ENCODE measurements at regions not wholly inside any gene's neighbourhood (a gene's known extent, or its start where the extent isn't known, plus 50 kb on each side); places are given as distances from the start of the nearest gene placed in this dataset.

DNA sequence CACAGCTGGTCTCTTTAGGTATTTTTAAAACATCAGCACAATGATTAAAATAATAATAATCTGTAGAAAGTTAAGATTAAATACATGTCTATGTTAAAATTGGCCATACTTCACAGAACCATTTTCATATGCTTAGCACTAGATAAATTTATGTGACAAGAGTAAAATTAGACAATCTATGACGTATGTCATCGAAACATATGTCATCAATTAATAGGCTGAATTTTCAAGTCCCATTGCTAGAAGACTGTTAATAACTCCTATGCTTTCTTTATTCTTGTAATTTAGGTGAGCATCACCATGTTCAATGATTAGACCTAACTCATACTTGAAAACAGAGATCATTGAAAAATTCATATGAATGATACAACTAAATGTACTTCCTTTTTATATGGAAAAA, 593.3 kb upstream of the KCNMB2 start:
- no peak overlapping the region for H3K4me3 ChIP-seq (ENCODE audit: low read length in 3 of 3)
- H3K27ac ChIP-seq (ENCODE audit: low read depth, low read length) = no peak overlapping the region
- H3K4me1 ChIP-seq (ENCODE audit: control insufficient read depth in 3 of 3, insufficient read depth in 3 of 3, low read length in 3 of 3) = no peaks in the 10 kb centered on the region
- no peaks in the 10 kb centered on the region for H3K36me3 ChIP-seq (ENCODE audit: control insufficient read depth in 3 of 3, insufficient read depth in 3 of 3, low read length in 3 of 3)
- H3K27me3 ChIP-seq (ENCODE audit: control insufficient read depth in 3 of 3, insufficient read depth in 3 of 3, low read length in 3 of 3) = no peaks in the 10 kb centered on the region
- H3K9ac ChIP-seq (ENCODE audit: low read depth in 1 of 3, low read length in 3 of 3) = no peak overlapping the region
- H3K9me3 ChIP-seq (ENCODE audit: control insufficient read depth in 3 of 3, low read length in 3 of 3) = no peaks in the 10 kb centered on the region

DNA sequence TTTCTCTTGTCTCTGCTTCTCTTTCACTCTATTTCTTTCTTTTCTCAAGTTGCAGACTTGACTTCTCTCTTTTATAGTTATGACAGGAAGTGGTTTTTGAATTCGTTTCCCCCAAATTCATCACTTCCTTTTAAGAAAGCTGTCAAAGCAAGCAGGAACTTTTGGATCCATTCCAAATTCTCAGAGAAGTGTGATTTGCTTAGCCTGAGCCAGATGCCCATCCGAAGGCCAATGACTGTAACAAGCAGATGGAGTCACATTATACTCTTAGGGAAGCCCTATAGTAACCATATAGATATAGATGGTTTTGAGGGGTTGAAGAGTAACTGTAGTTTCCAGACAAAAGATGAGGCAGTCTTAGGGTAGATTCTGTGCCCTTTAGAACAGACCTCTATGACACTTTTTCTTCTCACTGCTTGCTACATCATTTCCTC, 592.0 kb upstream of the KCNMB2 start:
- Histone ChIP-seq H3K36me3 (ENCODE audit: control insufficient read depth in 3 of 3, insufficient read depth in 3 of 3, low read length in 3 of 3) (no peaks in the 10 kb centered on the region), H3K9me3 (ENCODE audit: control insufficient read depth in 3 of 3, low read length in 3 of 3) (no peaks in the 10 kb centered on the region), H3K27me3 (ENCODE audit: control insufficient read depth in 3 of 3, insufficient read depth in 3 of 3, low read length in 3 of 3) (no peaks in the 10 kb centered on the region), H3K4me3 (ENCODE audit: low read length in 3 of 3) (no peak overlapping the region), H3K27ac (ENCODE audit: low read depth, low read length) (no peak overlapping the region), H3K9ac (ENCODE audit: low read depth in 1 of 3, low read length in 3 of 3) (no peak overlapping the region), H3K4me1 (ENCODE audit: control insufficient read depth in 3 of 3, insufficient read depth in 3 of 3, low read length in 3 of 3) (no peaks in the 10 kb centered on the region)

DNA sequence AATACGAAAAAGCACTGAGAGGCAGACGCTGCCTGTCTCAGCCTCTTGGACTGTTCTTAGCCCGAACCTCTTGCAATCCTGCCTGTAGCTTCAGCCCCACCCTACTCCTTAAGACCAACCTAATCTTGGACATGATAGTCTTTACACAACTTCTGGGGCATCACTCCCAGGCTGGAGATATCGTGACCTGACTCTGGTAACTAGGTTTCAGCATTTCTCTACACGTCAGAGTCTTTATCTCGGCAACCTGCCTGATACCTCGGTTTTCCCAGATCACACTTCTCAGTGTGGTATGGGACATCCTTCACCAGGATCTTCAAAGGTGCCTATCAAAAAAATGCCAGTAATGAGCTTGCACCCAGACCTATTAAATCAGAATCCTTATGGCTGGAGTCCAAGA, 590.2 kb upstream of the KCNMB2 start:
- H3K9me3 ChIP-seq (ENCODE audit: control insufficient read depth in 3 of 3, low read length in 3 of 3) = no peaks in the 10 kb centered on the region
- no peaks in the 10 kb centered on the region for H3K27me3 ChIP-seq (ENCODE audit: control insufficient read depth in 3 of 3, insufficient read depth in 3 of 3, low read length in 3 of 3)
- H3K4me1 ChIP-seq (ENCODE audit: control insufficient read depth in 3 of 3, insufficient read depth in 3 of 3, low read length in 3 of 3) = no peaks in the 10 kb centered on the region
- no peak overlapping the region for H3K9ac ChIP-seq (ENCODE audit: low read depth in 1 of 3, low read length in 3 of 3)
- no peak overlapping the region for H3K27ac ChIP-seq (ENCODE audit: low read depth, low read length)
- no peak overlapping the region for H3K4me3 ChIP-seq (ENCODE audit: low read length in 3 of 3)
- H3K36me3 ChIP-seq (ENCODE audit: control insufficient read depth in 3 of 3, insufficient read depth in 3 of 3, low read length in 3 of 3) = no peaks in the 10 kb centered on the region

DNA sequence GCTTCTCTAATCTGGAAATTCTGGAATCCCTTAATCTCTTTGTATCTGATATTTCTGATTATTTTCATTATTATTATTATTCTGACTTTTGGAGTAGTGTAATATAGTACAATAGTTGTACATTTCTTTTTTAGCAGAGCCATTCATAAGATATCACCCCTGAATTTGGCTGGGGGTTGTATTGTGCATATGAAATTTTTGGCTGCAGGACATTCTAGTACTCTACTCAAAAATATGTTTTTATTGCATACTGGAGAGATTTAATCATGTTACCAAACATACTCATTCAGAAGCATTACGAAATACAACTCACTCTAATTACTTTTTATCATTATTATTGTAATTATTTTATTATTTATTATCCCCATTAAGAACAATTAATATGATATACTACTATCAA, 589.7 kb upstream of the KCNMB2 start:
- Histone ChIP-seq H3K9me3 (ENCODE audit: control insufficient read depth in 3 of 3, low read length in 3 of 3) (no peaks in the 10 kb centered on the region), H3K27me3 (ENCODE audit: control insufficient read depth in 3 of 3, insufficient read depth in 3 of 3, low read length in 3 of 3) (no peaks in the 10 kb centered on the region), H3K36me3 (ENCODE audit: control insufficient read depth in 3 of 3, insufficient read depth in 3 of 3, low read length in 3 of 3) (no peaks in the 10 kb centered on the region), H3K9ac (ENCODE audit: low read depth in 1 of 3, low read length in 3 of 3) (no peak overlapping the region), H3K4me1 (ENCODE audit: control insufficient read depth in 3 of 3, insufficient read depth in 3 of 3, low read length in 3 of 3) (no peaks in the 10 kb centered on the region), H3K4me3 (ENCODE audit: low read length in 3 of 3) (no peak overlapping the region), H3K27ac (ENCODE audit: low read depth, low read length) (no peak overlapping the region)

DNA sequence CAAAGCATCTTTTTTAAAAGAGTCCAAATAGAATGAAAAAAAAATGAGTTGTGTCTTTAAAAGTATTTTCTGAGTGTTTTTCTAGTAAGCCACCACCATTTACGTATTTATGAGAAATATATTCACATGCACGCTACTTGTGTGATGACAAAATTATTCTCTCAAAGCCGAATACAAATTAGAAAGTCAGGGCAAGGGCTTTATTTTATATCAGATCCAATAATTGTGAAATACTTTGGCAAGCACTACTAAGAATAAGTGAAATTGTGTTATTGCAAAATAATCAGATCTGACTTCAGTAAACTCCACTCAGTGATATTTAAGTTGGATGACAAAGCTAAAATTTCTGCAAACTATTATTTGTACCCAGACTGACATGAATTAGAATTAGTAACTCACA, 589.3 kb upstream of the KCNMB2 start:
- H3K9me3 ChIP-seq (ENCODE audit: control insufficient read depth in 3 of 3, low read length in 3 of 3) = no peaks in the 10 kb centered on the region
- H3K27me3 ChIP-seq (ENCODE audit: control insufficient read depth in 3 of 3, insufficient read depth in 3 of 3, low read length in 3 of 3) = no peaks in the 10 kb centered on the region
- no peak overlapping the region for H3K27ac ChIP-seq (ENCODE audit: low read depth, low read length)
- no peaks in the 10 kb centered on the region for H3K4me1 ChIP-seq (ENCODE audit: control insufficient read depth in 3 of 3, insufficient read depth in 3 of 3, low read length in 3 of 3)
- H3K4me3 ChIP-seq (ENCODE audit: low read length in 3 of 3) = no peak overlapping the region
- no peaks in the 10 kb centered on the region for H3K36me3 ChIP-seq (ENCODE audit: control insufficient read depth in 3 of 3, insufficient read depth in 3 of 3, low read length in 3 of 3)
- no peak overlapping the region for H3K9ac ChIP-seq (ENCODE audit: low read depth in 1 of 3, low read length in 3 of 3)

DNA sequence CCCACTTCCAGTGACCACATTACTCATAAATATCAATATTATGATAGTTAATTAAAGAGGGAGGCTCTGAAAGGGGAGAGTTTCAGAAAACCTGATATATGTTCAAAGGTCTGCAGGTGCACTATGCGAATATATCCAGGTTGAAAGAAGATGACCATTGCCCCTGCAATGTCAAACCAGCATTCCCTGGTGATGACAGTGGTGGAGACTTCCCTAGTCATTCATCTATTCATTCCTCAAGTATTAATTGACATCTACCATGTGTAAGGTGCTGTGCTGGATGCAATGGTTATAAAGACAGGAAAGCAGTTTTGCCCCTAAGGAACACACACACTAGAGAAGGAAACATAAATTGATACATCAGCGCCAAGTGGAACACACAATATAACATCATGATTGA, 588.3 kb upstream of the KCNMB2 start:
- Histone ChIP-seq H3K27me3 (ENCODE audit: control insufficient read depth in 3 of 3, insufficient read depth in 3 of 3, low read length in 3 of 3) (no peaks in the 10 kb centered on the region), H3K27ac (ENCODE audit: low read depth, low read length) (no peak overlapping the region), H3K4me3 (ENCODE audit: low read length in 3 of 3) (no peak overlapping the region), H3K4me1 (ENCODE audit: control insufficient read depth in 3 of 3, insufficient read depth in 3 of 3, low read length in 3 of 3) (no peaks in the 10 kb centered on the region), H3K9me3 (ENCODE audit: control insufficient read depth in 3 of 3, low read length in 3 of 3) (no peaks in the 10 kb centered on the region), H3K36me3 (ENCODE audit: control insufficient read depth in 3 of 3, insufficient read depth in 3 of 3, low read length in 3 of 3) (no peaks in the 10 kb centered on the region), H3K9ac (ENCODE audit: low read depth in 1 of 3, low read length in 3 of 3) (no peak overlapping the region)

DNA sequence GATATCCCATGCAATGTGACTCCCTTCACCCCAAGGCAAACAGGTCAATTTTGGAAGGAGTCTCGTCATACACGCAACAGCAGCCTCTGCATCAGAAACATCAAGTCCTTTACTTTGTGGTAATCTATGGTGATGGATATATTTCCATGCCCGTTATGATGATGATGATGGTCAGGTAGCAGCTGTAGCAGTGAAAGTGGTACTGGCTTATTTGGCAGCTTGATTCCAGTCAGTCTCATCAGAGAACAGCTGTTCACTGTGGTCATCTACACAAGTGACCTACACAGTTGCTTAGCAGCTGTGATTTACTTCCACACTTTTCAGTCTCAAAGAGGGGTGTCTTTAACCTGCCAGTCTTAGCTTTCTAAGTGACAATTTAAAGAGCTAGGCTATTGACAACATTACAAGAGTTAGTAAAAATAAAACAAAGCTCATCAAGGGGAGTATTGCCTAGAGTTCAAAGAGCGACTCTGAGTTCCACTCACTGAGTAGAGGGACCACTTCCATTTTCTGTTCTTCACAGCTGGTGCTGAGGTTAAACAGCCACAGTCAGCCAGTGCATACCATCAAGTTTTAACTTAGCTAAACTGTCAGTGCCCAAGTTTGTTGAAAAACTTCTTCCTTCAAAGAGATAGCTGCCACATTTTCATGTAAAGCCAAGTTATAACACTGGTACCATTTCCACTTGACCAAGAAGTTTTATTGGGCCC, 587.4 kb upstream of the KCNMB2 start:
- Histone ChIP-seq H3K4me1 (ENCODE audit: control insufficient read depth in 3 of 3, insufficient read depth in 3 of 3, low read length in 3 of 3) (no peaks in the 10 kb centered on the region), H3K9ac (ENCODE audit: low read depth in 1 of 3, low read length in 3 of 3) (no peak overlapping the region), H3K9me3 (ENCODE audit: control insufficient read depth in 3 of 3, low read length in 3 of 3) (no peaks in the 10 kb centered on the region), H3K4me3 (ENCODE audit: low read length in 3 of 3) (no peak overlapping the region), H3K36me3 (ENCODE audit: control insufficient read depth in 3 of 3, insufficient read depth in 3 of 3, low read length in 3 of 3) (no peaks in the 10 kb centered on the region), H3K27ac (ENCODE audit: low read depth, low read length) (no peak overlapping the region), H3K27me3 (ENCODE audit: control insufficient read depth in 3 of 3, insufficient read depth in 3 of 3, low read length in 3 of 3) (no peaks in the 10 kb centered on the region)

DNA sequence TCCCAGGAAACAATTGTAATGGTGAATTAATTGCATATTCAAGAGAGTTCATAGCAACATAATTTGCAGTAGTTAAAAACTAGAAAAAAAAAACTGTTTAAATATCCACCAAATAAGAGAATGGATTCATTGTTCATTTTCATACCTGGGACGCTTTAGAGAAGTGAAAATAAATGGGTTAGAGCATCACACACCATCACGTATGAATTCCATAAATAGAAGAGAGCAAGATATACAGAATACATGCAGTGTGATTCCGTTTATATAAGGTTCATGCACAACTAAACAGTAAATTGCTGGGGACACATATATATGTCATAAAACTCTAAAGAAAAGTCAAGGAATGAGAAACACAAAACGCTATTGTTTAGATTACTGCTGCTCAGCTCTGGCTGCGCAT, 577.0 kb upstream of the KCNMB2 start:
- Histone ChIP-seq H3K36me3 (ENCODE audit: control insufficient read depth in 3 of 3, insufficient read depth in 3 of 3, low read length in 3 of 3) (no peaks in the 10 kb centered on the region), H3K4me3 (ENCODE audit: low read length in 3 of 3) (no peak overlapping the region), H3K9me3 (ENCODE audit: control insufficient read depth in 3 of 3, low read length in 3 of 3) (no peaks in the 10 kb centered on the region)

DNA sequence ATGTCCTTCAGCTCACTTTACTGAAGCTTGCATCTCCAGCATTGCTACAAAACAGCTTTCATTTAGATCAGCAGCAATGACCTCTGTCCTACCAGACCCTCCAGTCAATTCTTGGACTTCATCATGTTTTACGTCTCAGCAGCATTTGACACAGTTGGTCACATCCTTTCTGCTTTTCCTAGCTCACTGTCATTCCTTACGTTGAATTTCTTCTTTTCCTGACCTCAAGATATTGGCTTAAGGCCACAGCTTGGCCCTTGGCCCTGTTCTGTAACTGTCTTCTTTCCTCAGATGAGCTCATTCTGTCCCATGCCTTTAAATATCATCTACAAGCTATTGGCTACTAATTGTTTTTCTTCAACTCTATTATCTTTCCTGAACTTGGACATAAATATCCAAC, 576.2 kb upstream of the KCNMB2 start:
- Histone ChIP-seq H3K36me3 (ENCODE audit: control insufficient read depth in 3 of 3, insufficient read depth in 3 of 3, low read length in 3 of 3) (no peaks in the 10 kb centered on the region), H3K27ac (ENCODE audit: low read depth, low read length) (no peak overlapping the region), H3K9ac (ENCODE audit: low read depth in 1 of 3, low read length in 3 of 3) (no peak overlapping the region), H3K4me3 (ENCODE audit: low read length in 3 of 3) (no peak overlapping the region), H3K27me3 (ENCODE audit: control insufficient read depth in 3 of 3, insufficient read depth in 3 of 3, low read length in 3 of 3) (no peaks in the 10 kb centered on the region), H3K9me3 (ENCODE audit: control insufficient read depth in 3 of 3, low read length in 3 of 3) (no peaks in the 10 kb centered on the region), H3K4me1 (ENCODE audit: control insufficient read depth in 3 of 3, insufficient read depth in 3 of 3, low read length in 3 of 3) (no peaks in the 10 kb centered on the region)

More for the DNA sequence above, 577.0 kb upstream of the KCNMB2 start:
- Histone ChIP-seq H3K27me3 (ENCODE audit: control insufficient read depth in 3 of 3, insufficient read depth in 3 of 3, low read length in 3 of 3) (no peaks in the 10 kb centered on the region), H3K9ac (ENCODE audit: low read depth in 1 of 3, low read length in 3 of 3) (no peak overlapping the region), H3K4me1 (ENCODE audit: control insufficient read depth in 3 of 3, insufficient read depth in 3 of 3, low read length in 3 of 3) (no peaks in the 10 kb centered on the region), H3K27ac (ENCODE audit: low read depth, low read length) (no peak overlapping the region)

DNA sequence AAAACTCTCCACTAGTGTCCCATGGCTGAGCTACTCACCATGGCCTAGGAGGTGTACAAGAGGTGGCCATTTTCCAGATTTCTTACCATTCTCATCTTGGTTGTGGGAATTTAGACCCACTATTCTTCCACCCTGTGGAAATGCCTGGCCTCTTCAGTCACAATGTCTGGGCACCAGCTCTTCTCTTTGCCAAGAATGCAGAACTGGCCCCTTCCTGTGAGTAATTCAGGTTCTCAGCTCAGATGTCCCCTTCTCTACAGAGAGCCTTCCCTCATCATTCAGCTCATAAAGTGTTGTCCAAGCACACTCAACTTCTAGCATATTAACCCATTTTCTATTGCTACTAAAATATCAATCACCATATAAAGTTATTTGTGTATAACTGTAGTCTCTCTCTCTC, 575.5 kb upstream of the KCNMB2 start:
- no peak overlapping the region for H3K4me3 ChIP-seq (ENCODE audit: low read length in 3 of 3)
- H3K9ac ChIP-seq (ENCODE audit: low read depth in 1 of 3, low read length in 3 of 3) = no peak overlapping the region
- H3K4me1 ChIP-seq (ENCODE audit: control insufficient read depth in 3 of 3, insufficient read depth in 3 of 3, low read length in 3 of 3) = no peaks in the 10 kb centered on the region
- no peaks in the 10 kb centered on the region for H3K9me3 ChIP-seq (ENCODE audit: control insufficient read depth in 3 of 3, low read length in 3 of 3)
- no peak overlapping the region for H3K27ac ChIP-seq (ENCODE audit: low read depth, low read length)
- H3K27me3 ChIP-seq (ENCODE audit: control insufficient read depth in 3 of 3, insufficient read depth in 3 of 3, low read length in 3 of 3) = no peaks in the 10 kb centered on the region
- no peaks in the 10 kb centered on the region for H3K36me3 ChIP-seq (ENCODE audit: control insufficient read depth in 3 of 3, insufficient read depth in 3 of 3, low read length in 3 of 3)

All from skeletal muscle tissue (tissue), 3 donors.